NB4 (cell line): ENCODE measurements at regions not wholly inside any gene's neighbourhood (a gene's known extent, or its start where the extent isn't known, plus 50 kb on each side); places are given as distances from the start of the nearest gene placed in this dataset.

Source experiments
- CTCF ChIP-seq: IDR thresholded peaks from one replicate; pipeline ENCODE4 v1.5.1; 2012; ENCODE audit warnings: low read depth, low read length
- MAX ChIP-seq: IDR thresholded peaks from 2 replicates; pipeline ENCODE4 v1.6.1; 2011; ENCODE audit warnings: low read depth, low read length
- POLR2A ChIP-seq: IDR thresholded peaks from 2 replicates; pipeline ENCODE4 v1.6.1; 2011; ENCODE audit warnings: mild to moderate bottlenecking; ENCODE audit not compliant: insufficient read length; ENCODE audit errors: extremely low read depth

DNA sequence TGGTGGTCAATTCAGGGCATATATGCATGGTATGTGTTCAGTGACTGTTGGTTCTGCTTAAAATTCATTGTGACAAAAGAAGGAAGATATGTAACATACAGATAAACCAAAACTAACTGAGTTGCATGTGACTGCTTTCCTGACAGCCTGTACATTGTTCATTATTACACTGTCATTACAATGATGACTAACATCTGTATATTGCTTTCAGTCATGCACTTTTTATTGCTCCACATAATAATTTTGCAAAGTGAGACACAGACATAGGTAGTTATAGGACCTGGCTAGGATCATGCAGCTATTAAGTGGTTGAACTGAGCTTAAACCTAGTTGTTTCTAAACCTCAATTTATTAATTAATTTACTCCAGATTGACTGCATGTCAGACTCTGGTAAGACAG is 703.2 kb downstream of the HDGFL1 start:
- no peak for TF ChIP-seq CTCF
- TF ChIP-seq POLR2A, result no peak
- no peak for TF ChIP-seq MAX
